ENCODE measurements at regions not wholly inside any gene's neighbourhood (a gene's known extent, or its start where the extent isn't known, plus 50 kb on each side); places are given as distances from the start of the nearest gene placed in this dataset.

GRCh38 chr3:98702166-98702565 lies 61.0 kb upstream of the ST3GAL6 start:
- TF ChIP-seq NR2C2 (CRISPR knock-in tag; IDR thresholded peaks at IDR 0.05), result no peak
- no peak for TF ChIP-seq E2F1 (CRISPR knock-in tag; IDR thresholded peaks at IDR 0.05)
- no peak for TF ChIP-seq ZNF138 (CRISPR knock-in tag; conservative IDR thresholded peaks at IDR 0.05)
- no peak for TF ChIP-seq SP1 (CRISPR knock-in tag; conservative IDR thresholded peaks at IDR 0.05)
- TF ChIP-seq CTCF (IDR thresholded peaks at IDR 0.05), result no peak
- TF ChIP-seq USF2 (CRISPR knock-in tag; IDR thresholded peaks at IDR 0.05), result no peak
- no peak for TF ChIP-seq ETV6 (CRISPR knock-in tag; IDR thresholded peaks at IDR 0.05)
- no peak for TF ChIP-seq ZNF263 (CRISPR knock-in tag; IDR thresholded peaks at IDR 0.05; ENCODE audit: low read depth)
- no peak for TF ChIP-seq JAZF1 (CRISPR knock-in tag; IDR thresholded peaks at IDR 0.05)
- no peak for TF ChIP-seq TEAD4 (CRISPR knock-in tag; IDR thresholded peaks at IDR 0.05)
- no peak for TF ChIP-seq E2F4 (CRISPR knock-in tag; IDR thresholded peaks at IDR 0.05; ENCODE audit: borderline replicate concordance, low read depth)
- TF ChIP-seq MLX (CRISPR knock-in tag; IDR thresholded peaks at IDR 0.05), result no peak

Measured in WTC11 (cell line).